OCI-LY1 (cell line): ENCODE measurements at regions not wholly inside any gene's neighbourhood (a gene's known extent, or its start where the extent isn't known, plus 50 kb on each side); places are given as distances from the start of the nearest gene placed in this dataset.

ENCODE experiments used
- H2AFZ ChIP-seq: fragments of 200-600 bp; sonication (generic), shearing (Covaris generic); 2 replicates; pipeline ENCODE4 v1.6.0; 2014; ENCODE audit warnings: antibody characterized with exemption, mild to moderate bottlenecking, low read length
- H3F3A ChIP-seq: fragments of 200-600 bp; sonication (generic), shearing (Covaris generic); 2 replicates; pipeline ENCODE4 v1.6.0; 2014; ENCODE audit warnings: mild to moderate bottlenecking, antibody characterized with exemption, low read length, moderate library complexity; ENCODE audit not compliant: insufficient read depth
- H3K27ac ChIP-seq: fragments of 200-600 bp; sonication (generic); 2 replicates; pipeline ENCODE4 v1.5.1; 2014; ENCODE audit warnings: low read length, mixed run types, mild to moderate bottlenecking, low read depth; ENCODE audit not compliant: poor library complexity, severe bottlenecking
- H3K27me3 ChIP-seq: fragments of 200-600 bp; sonication (generic); 2 replicates; pipeline ENCODE4 v1.6.0; 2014; ENCODE audit warnings: antibody characterized with exemption, mild to moderate bottlenecking, low read length, moderate library complexity; ENCODE audit not compliant: insufficient read depth
- H3K36me3 ChIP-seq: fragments of 200-600 bp; sonication (generic); 2 replicates; pipeline ENCODE4 v1.6.1; 2014; ENCODE audit warnings: mild to moderate bottlenecking, antibody characterized with exemption, low read length, moderate library complexity, mixed read lengths; ENCODE audit not compliant: insufficient read depth
- H3K4me1 ChIP-seq: fragments of 200-600 bp; sonication (generic); 2 replicates; pipeline ENCODE4 v1.5.1; 2014; ENCODE audit warnings: mild to moderate bottlenecking, low read length, moderate library complexity; ENCODE audit not compliant: insufficient read depth, severe bottlenecking
- H3K4me2 ChIP-seq: fragments of 200-600 bp; sonication (generic), shearing (Covaris generic); 2 replicates; pipeline ENCODE4 v1.6.1; 2014; ENCODE audit warnings: low read length
- H3K4me3 ChIP-seq: fragments of 200-600 bp; sonication (generic); 2 replicates; pipeline ENCODE4 v1.5.1; 2014; ENCODE audit warnings: low read length, low read depth, mild to moderate bottlenecking, mixed read lengths; ENCODE audit not compliant: poor library complexity, severe bottlenecking
- H3K79me2 ChIP-seq: fragments of 200-600 bp; shearing (Covaris generic); 2 replicates; pipeline ENCODE4 v1.6.1; 2016; ENCODE audit warnings: mixed run types, low read length, mixed read lengths; ENCODE audit not compliant: insufficient read depth
- H3K9ac ChIP-seq: fragments of 200-600 bp; sonication (generic), shearing (Covaris generic); 2 replicates; pipeline ENCODE4 v1.6.1; 2014; ENCODE audit warnings: mild to moderate bottlenecking, low read length, mixed read lengths
- H3K9me2 ChIP-seq: fragments of 200-600 bp; sonication (generic), shearing (Covaris generic); 2 replicates; pipeline ENCODE4 v1.6.1; 2014; ENCODE audit warnings: low read depth, mild to moderate bottlenecking, low read length, mixed read lengths
- H3K9me3 ChIP-seq: fragments of 200-600 bp; shearing (Covaris generic); 2 replicates; pipeline ENCODE4 v1.6.1; 2014; ENCODE audit warnings: low read length, mixed read lengths
- H4K20me1 ChIP-seq: fragments of 200-600 bp; sonication (generic), shearing (Covaris generic); 2 replicates; pipeline ENCODE4 v1.6.0; 2016; ENCODE audit warnings: mild to moderate bottlenecking, low read length; ENCODE audit not compliant: insufficient read depth
- CTCF ChIP-seq: fragments of 200-600 bp; sonication (generic), shearing (Covaris generic); IDR thresholded peaks from 2 replicates; pipeline ENCODE4 v1.5.1; 2017; ENCODE audit warnings: mild to moderate bottlenecking, antibody characterized with exemption, low read length, moderate library complexity, mixed read lengths
- EZH2 ChIP-seq: fragments of 200-600 bp; sonication (generic), shearing (Covaris generic); IDR thresholded peaks from 2 replicates; pipeline ENCODE4 v1.8.0; 2017; ENCODE audit warnings: borderline replicate concordance, mixed run types, mild to moderate bottlenecking, antibody characterized with exemption, low read length, moderate library complexity, mixed read lengths

- Histone ChIP-seq H4K20me1 (no peaks in the 10 kb centered on the region), H3K4me1 (no peaks in the 10 kb centered on the region), H3K9ac (no peak overlapping the region), H3K9me2 (no peaks in the 10 kb centered on the region), H3K27me3 (no peaks in the 10 kb centered on the region), H3K9me3 (no peaks in the 10 kb centered on the region), H3K4me3 (no peak overlapping the region), H3K36me3 (no peaks in the 10 kb centered on the region), H3K79me2 (no peaks in the 10 kb centered on the region), H3F3A (no peaks in the 10 kb centered on the region), H3K4me2 (no peak overlapping the region), H2AFZ (no peak overlapping the region), H3K27ac (no peak overlapping the region)
- TF ChIP-seq CTCF (no peak), EZH2 (no peak)
Observed at GRCh38 chr4:4808086-4808485, 51.4 kb upstream of the MSX1 start.

- no peak for TF ChIP-seq CTCF
- Histone ChIP-seq H3K9me3 (no peaks in the 10 kb centered on the region), H3F3A (no peaks in the 10 kb centered on the region), H3K4me2 (no peak overlapping the region), H3K27ac (no peak overlapping the region), H3K79me2 (no peaks in the 10 kb centered on the region), H3K4me1 (no peaks in the 10 kb centered on the region), H3K9ac (no peak overlapping the region), H2AFZ (no peak overlapping the region), H4K20me1 (no peaks in the 10 kb centered on the region), H3K27me3 (no peaks in the 10 kb centered on the region), H3K4me3 (no peak overlapping the region), H3K9me2 (no peaks in the 10 kb centered on the region), H3K36me3 (no peaks in the 10 kb centered on the region)
Observed at GRCh38 chr4:4805887-4806286, 53.6 kb upstream of the MSX1 start.

GRCh38 chr4:4803912-4804296 lies 55.6 kb upstream of the MSX1 start:
- H3K27ac ChIP-seq = no peak overlapping the region
- H3K4me3 ChIP-seq = no peak overlapping the region
- no peaks in the 10 kb centered on the region for H3K9me2 ChIP-seq
- no peaks in the 10 kb centered on the region for H3K9me3 ChIP-seq
- no peaks in the 10 kb centered on the region for H3F3A ChIP-seq
- no peak overlapping the region for H3K4me2 ChIP-seq
- H3K27me3 ChIP-seq = no peaks in the 10 kb centered on the region
- H2AFZ ChIP-seq = no peak overlapping the region
- H3K79me2 ChIP-seq = no peaks in the 10 kb centered on the region
- no peaks in the 10 kb centered on the region for H3K36me3 ChIP-seq
- TF ChIP-seq CTCF (no peak), EZH2 (no peak)
- no peaks in the 10 kb centered on the region for H3K4me1 ChIP-seq
- no peak overlapping the region for H3K9ac ChIP-seq
- no peaks in the 10 kb centered on the region for H4K20me1 ChIP-seq
